ENCODE measurements at regions not wholly inside any gene's neighbourhood (a gene's known extent, or its start where the extent isn't known, plus 50 kb on each side); places are given as distances from the start of the nearest gene placed in this dataset.

DNA sequence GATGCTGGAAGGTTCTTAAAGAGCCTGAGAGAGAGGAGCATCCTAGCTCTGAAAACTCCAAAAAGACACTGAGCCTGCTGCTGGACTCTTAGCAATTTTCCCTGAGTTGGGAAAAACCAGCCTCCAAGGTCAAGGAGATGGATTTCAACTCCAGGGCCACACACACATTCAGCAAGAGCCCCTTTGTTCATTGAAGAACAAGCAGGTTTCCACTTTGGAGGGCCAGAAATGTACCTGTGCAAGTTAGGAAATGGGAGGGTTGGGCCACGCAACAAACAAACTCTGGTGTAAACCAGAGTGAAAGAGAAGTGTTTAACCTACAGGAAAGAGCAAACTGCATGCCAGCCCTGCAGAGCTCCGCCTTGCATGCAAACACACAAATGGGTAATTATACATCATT, 264.8 kb upstream of the RPL38 start:
- TF ChIP-seq, protein P1, sequence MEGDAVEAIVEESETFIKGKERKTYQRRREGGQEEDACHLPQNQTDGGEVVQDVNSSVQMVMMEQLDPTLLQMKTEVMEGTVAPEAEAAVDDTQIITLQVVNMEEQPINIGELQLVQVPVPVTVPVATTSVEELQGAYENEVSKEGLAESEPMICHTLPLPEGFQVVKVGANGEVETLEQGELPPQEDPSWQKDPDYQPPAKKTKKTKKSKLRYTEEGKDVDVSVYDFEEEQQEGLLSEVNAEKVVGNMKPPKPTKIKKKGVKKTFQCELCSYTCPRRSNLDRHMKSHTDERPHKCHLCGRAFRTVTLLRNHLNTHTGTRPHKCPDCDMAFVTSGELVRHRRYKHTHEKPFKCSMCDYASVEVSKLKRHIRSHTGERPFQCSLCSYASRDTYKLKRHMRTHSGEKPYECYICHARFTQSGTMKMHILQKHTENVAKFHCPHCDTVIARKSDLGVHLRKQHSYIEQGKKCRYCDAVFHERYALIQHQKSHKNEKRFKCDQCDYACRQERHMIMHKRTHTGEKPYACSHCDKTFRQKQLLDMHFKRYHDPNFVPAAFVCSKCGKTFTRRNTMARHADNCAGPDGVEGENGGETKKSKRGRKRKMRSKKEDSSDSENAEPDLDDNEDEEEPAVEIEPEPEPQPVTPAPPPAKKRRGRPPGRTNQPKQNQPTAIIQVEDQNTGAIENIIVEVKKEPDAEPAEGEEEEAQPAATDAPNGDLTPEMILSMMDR (IDR thresholded peaks at IDR 0.05), result no peak
- no peak for TF ChIP-seq POLR2A (IDR thresholded peaks at IDR 0.05)
- no peak for TF ChIP-seq POLR2AphosphoS5 (IDR thresholded peaks at IDR 0.05)

Data from breast epithelium (tissue), 3 donors.